Immature natural killer cell (primary cell): ENCODE measurements at regions not wholly inside any gene's neighbourhood (a gene's known extent, or its start where the extent isn't known, plus 50 kb on each side); places are given as distances from the start of the nearest gene placed in this dataset.

Source experiments
- DNase-seq, 3 donors: peaks; one replicate each; pipeline ENCODE4 v3.0.0; 2022; ENCODE audit warnings: mixed read lengths in 1 of 3
- H3K27ac Mint-ChIP-seq, 6 donors: one replicate each; pipeline ENCODE4 v1.8.0; 2020; ENCODE audit warnings: mixed read lengths in 6 of 6, mild to moderate bottlenecking in 5 of 6, inconsistent platforms in 4 of 6, moderate library complexity in 3 of 6
- H3K27me3 Mint-ChIP-seq, 3 donors: one replicate each; pipeline ENCODE4 v1.8.0; 2020 to 2021; ENCODE audit warnings: low read depth in 3 of 3, mild to moderate bottlenecking in 3 of 3, mixed read lengths in 3 of 3, moderate library complexity in 3 of 3, inconsistent platforms in 1 of 3
- H3K36me3 Mint-ChIP-seq, 3 donors: one replicate each; pipeline ENCODE4 v1.8.0; 2020; ENCODE audit warnings: mixed read lengths in 3 of 3, inconsistent platforms in 2 of 3, mild to moderate bottlenecking in 2 of 3
- H3K4me1 Mint-ChIP-seq, 2 donors: one replicate each; pipeline ENCODE4 v1.8.0; 2020; ENCODE audit warnings: inconsistent platforms in 2 of 2, mild to moderate bottlenecking in 2 of 2, mixed read lengths in 2 of 2, moderate library complexity in 1 of 2
- H3K4me3 Mint-ChIP-seq, 5 donors: one replicate each; pipeline ENCODE4 v1.8.0; 2020; ENCODE audit warnings: mild to moderate bottlenecking in 5 of 5, mixed read lengths in 5 of 5, inconsistent platforms in 3 of 5, moderate library complexity in 3 of 5
- H3K9me3 Mint-ChIP-seq, 6 donors: one replicate each; pipeline ENCODE4 v1.8.0; 2020; ENCODE audit warnings: mild to moderate bottlenecking in 6 of 6, mixed read lengths in 6 of 6, inconsistent platforms in 4 of 6, moderate library complexity in 3 of 6

DNA sequence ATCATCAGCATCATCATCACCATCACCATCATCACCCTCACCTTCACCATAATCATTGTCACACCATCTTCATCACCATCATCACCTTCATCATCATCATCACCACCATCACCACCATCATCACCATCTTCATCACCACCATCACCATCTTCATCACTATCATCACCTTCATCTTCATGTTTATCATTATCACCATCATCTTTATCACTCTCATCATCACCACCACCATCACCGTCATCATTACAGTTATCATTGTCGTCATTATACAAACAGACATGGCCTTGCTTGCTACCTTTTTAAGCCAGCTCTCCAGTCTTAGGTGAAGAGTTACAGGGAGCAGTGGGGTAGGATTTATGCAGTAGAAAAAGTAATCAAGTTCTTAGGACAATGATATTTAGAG, 114.9 kb downstream of the IRF8 start:
- Mint-ChIP-seq H3K4me3 (peak overlapping the region in 2 of 5 donors; percentile 38 to 60), H3K27ac (peak overlapping the region; percentile 78 to 89 (median 83)), H3K9me3 (peaks cover 0 to 6% (median 0%) of the 10 kb centered on the region in 6 donors), H3K36me3 (peaks cover 0 to 5% (median 4%) of the 10 kb centered on the region in 3 donors), H3K27me3 (peaks cover 12 to 24% (median 16%) of the 10 kb centered on the region in 3 donors), H3K4me1 (peaks cover 35 to 36% of the 10 kb centered on the region in 2 donors)
- DNase-seq = peak in 1 of 3 donors; percentile 17

- peaks cover 7 to 18% (median 9%) of the 10 kb centered on the region in 6 donors for H3K9me3 Mint-ChIP-seq
- no peak for DNase-seq
- H3K36me3 Mint-ChIP-seq = peaks cover 5 to 8% (median 7%) of the 10 kb centered on the region in 3 donors
- H3K27ac Mint-ChIP-seq = peak overlapping the region in 2 of 6 donors; percentile 40 to 66
- peaks cover 14 to 28% (median 22%) of the 10 kb centered on the region in 3 donors for H3K27me3 Mint-ChIP-seq
- peaks cover 18 to 19% of the 10 kb centered on the region in 2 donors for H3K4me1 Mint-ChIP-seq
- H3K4me3 Mint-ChIP-seq = no peak overlapping the region
Observed at GRCh38 chr16:86015606-86016005, 116.6 kb downstream of the IRF8 start.

- DNase-seq = peak; percentile 55 to 63 (median 56)
- Mint-ChIP-seq H3K9me3 (peaks cover 7 to 18% (median 9%) of the 10 kb centered on the region in 6 donors), H3K4me1 (peaks cover 11% of the 10 kb centered on the region in 2 donors), H3K4me3 (no peak overlapping the region), H3K36me3 (peaks cover 5 to 8% (median 7%) of the 10 kb centered on the region in 3 donors), H3K27ac (no peak overlapping the region), H3K27me3 (peaks cover 12 to 28% (median 18%) of the 10 kb centered on the region in 3 donors)
Observed at GRCh38 chr16:86016201-86016965, 117.4 kb downstream of the IRF8 start.

- DNase-seq = no peak
- Mint-ChIP-seq H3K36me3 (peaks cover 5 to 8% (median 7%) of the 10 kb centered on the region in 3 donors), H3K9me3 (peaks cover 7 to 18% (median 9%) of the 10 kb centered on the region in 6 donors), H3K4me3 (no peak overlapping the region), H3K27ac (no peak overlapping the region), H3K27me3 (peaks cover 7 to 28% (median 9%) of the 10 kb centered on the region in 3 donors), H3K4me1 (peaks cover 5 to 7% of the 10 kb centered on the region in 2 donors)
Observed at GRCh38 chr16:86018071-86018470, 119.1 kb downstream of the IRF8 start.

- peak; percentile 23 to 39 (median 32) for DNase-seq
- Mint-ChIP-seq H3K9me3 (peaks cover 10 to 22% (median 11%) of the 10 kb centered on the region in 6 donors), H3K27me3 (peaks cover 7 to 33% (median 9%) of the 10 kb centered on the region in 3 donors), H3K4me3 (no peak overlapping the region), H3K4me1 (peaks cover 5 to 7% of the 10 kb centered on the region in 2 donors), H3K27ac (peak overlapping the region in 1 of 6 donors; percentile 21), H3K36me3 (peaks cover 5 to 8% (median 7%) of the 10 kb centered on the region in 3 donors)
Observed at GRCh38 chr16:86018487-86018886, 119.5 kb downstream of the IRF8 start.

DNA sequence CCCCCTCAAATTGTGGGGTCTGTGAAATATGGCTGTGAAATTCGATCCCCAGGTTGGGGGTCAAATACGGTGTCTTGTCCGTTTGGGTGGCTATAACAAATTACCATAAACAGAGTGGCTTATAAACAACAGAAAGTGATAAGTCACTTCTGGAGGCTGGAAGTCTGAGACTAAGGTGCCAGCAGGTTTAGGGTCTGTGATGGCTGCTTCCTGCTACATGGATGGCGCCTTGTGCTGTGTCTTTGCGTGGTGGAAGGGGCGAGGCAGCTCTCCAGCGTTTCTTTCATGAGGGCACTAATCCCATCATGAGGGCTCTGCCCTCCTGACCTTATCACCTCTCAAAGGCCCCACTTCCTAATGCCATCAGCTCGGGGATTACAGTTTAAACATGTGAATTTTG, 120.0 kb downstream of the IRF8 start:
- Mint-ChIP-seq H3K36me3 (peaks cover 1 to 11% (median 4%) of the 10 kb centered on the region in 3 donors), H3K27ac (peak overlapping the region in 1 of 6 donors; percentile 19), H3K27me3 (peaks cover 3 to 34% (median 6%) of the 10 kb centered on the region in 3 donors), H3K4me3 (no peak overlapping the region), H3K9me3 (peaks cover 11 to 22% (median 14%) of the 10 kb centered on the region in 6 donors), H3K4me1 (peaks cover 1 to 2% of the 10 kb centered on the region in 2 donors)
- no peak for DNase-seq

DNA sequence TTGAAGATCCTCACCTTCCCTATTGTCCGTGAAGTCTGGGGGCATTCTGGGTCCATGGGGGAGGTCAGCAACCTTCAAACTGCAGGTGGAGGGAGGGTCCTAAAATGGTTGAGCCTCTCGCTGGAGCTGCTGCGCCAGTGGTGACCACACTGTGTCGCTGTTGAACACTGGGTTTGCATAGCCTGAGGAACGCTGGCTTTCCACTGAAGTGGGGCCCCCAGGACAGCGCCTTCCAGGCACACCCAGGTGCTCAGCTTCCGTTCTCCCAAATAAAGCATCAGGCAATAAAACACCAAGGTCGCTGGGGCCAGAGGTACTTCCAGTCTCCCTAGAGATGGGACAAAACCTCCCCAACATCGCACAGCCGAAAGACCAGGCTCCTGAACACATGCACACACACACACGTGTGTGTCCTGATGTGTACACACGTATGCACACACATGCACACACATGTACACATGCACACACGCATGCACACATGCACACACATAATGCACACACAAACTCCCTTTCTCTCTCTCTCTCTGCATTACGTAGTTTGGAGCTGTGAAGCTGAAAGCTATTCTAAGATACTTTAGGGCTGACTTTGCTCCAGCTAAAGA, 120.6 kb downstream of the IRF8 start:
- Mint-ChIP-seq H3K4me1 (no peaks in the 10 kb centered on the region), H3K27me3 (peaks cover 1 to 34% (median 6%) of the 10 kb centered on the region in 3 donors), H3K4me3 (no peak overlapping the region), H3K27ac (peak overlapping the region in 1 of 6 donors; percentile 19), H3K36me3 (peaks cover 0 to 12% (median 3%) of the 10 kb centered on the region in 3 donors), H3K9me3 (peaks cover 11 to 27% (median 18%) of the 10 kb centered on the region in 6 donors)
- no peak for DNase-seq

DNA sequence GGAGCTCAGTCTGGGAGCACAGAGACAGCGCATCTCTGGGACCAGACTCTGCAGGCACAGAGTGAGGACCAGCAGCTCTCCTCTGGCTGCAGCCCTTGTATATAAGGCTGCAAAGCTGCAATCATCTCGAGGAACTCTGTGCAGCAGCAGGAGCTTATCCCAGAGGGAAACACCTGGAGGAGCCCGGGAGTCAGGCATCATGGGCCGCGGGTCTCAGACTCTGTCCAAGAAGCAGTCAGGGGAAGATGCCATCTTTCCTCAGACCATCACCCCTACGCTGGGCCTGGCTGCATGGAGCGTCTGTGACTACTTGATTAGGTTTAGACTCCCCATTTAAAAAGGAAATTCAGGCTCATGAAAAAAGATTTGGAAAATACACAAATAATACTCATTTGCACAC, 122.0 kb downstream of the IRF8 start:
- H3K27ac Mint-ChIP-seq = no peak overlapping the region
- H3K36me3 Mint-ChIP-seq = peaks cover 0 to 16% (median 3%) of the 10 kb centered on the region in 3 donors
- H3K4me3 Mint-ChIP-seq = no peak overlapping the region
- peaks cover 12 to 33% (median 21%) of the 10 kb centered on the region in 6 donors for H3K9me3 Mint-ChIP-seq
- no peak for DNase-seq
- H3K27me3 Mint-ChIP-seq = peaks cover 1 to 39% (median 13%) of the 10 kb centered on the region in 3 donors
- no peaks in the 10 kb centered on the region for H3K4me1 Mint-ChIP-seq

DNA sequence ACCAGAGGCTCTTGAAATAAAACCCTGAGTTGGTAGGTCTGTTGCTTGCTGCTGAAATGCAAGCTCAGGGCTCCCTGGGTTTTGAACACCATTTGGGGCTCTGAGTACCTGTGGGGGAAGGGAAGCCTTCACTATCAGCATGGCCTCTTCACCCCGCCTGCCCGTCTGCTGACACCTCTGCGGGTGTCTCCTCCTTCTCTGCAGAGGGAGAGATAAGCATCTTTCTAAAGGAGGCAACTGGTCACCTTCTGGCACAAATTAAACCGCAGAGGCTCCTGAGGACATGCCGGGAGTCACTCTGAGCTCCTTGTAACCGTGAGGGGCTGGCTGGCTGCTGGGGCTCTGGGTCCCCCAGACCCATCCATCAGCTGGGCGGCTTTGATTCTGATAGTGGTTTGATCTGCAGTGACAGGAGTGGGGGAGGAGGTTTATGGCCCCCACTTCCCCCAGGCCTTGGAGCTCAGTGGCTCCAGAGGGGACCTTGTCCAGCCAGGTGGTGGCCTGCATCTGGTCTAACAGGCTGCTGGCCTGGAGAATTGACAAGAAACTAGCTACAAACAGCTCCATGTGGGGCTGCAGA, 123.5 kb downstream of the IRF8 start:
- Mint-ChIP-seq H3K27ac (no peak overlapping the region), H3K4me3 (no peak overlapping the region), H3K27me3 (peaks cover 1 to 34% (median 12%) of the 10 kb centered on the region in 3 donors), H3K4me1 (no peaks in the 10 kb centered on the region), H3K36me3 (peaks cover 0 to 16% (median 3%) of the 10 kb centered on the region in 3 donors), H3K9me3 (peaks cover 12 to 33% (median 21%) of the 10 kb centered on the region in 6 donors)
- DNase-seq = no peak

DNA sequence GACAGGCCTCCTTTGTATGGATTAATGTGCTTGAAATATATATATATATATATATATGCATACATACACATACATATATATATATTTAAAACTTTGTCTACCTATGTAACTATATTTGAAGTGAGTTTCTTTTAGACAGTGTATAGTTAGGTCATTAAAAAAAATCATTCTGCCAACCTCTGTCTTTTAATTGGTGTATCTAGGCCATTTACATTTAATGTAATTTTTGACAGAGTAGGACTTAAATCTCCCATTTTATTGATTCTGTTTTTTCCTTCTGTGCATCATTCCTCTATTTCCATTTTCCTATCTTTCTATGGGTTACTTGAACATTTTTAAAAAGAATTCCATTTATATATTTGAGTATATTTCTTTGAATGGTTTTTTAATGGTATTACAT, 125.2 kb downstream of the IRF8 start:
- no peaks in the 10 kb centered on the region for H3K4me1 Mint-ChIP-seq

DNA sequence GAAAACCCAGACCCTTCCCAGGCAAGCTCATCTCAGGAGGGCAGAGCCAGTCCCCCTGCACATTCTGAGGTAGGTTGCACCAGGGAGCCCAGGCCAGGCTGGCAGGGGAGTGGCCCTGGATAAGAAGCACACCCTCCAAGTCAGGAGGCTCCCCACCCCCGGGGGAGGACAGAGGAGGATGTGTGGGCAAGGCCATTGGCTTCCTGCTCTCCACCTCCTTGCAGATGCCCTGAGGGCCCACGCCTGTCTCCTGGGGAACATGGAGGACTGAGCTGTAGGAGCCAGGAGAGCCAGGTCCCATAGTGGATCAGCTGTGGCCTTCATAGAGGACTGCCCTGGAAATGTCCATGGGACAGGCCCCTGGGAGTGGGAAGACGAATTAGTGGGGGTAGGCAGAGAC, 126.7 kb downstream of the IRF8 start:
- DNase-seq = no peak
- Mint-ChIP-seq H3K9me3 (peaks cover 10 to 24% (median 11%) of the 10 kb centered on the region in 6 donors), H3K4me3 (no peak overlapping the region), H3K27ac (no peak overlapping the region), H3K36me3 (peaks cover 0 to 8% (median 0%) of the 10 kb centered on the region in 3 donors), H3K4me1 (no peaks in the 10 kb centered on the region), H3K27me3 (peaks cover 3 to 15% (median 11%) of the 10 kb centered on the region in 3 donors)

More for the DNA sequence above, 125.2 kb downstream of the IRF8 start:
- Mint-ChIP-seq H3K4me3 (no peak overlapping the region), H3K27me3 (peaks cover 4 to 24% (median 11%) of the 10 kb centered on the region in 3 donors), H3K36me3 (peaks cover 0 to 16% (median 3%) of the 10 kb centered on the region in 3 donors), H3K9me3 (peaks cover 16 to 31% (median 19%) of the 10 kb centered on the region in 6 donors), H3K27ac (no peak overlapping the region)
- DNase-seq = no peak

- Mint-ChIP-seq H3K4me3 (no peak overlapping the region), H3K36me3 (peaks cover 0 to 8% (median 0%) of the 10 kb centered on the region in 3 donors), H3K4me1 (no peaks in the 10 kb centered on the region), H3K9me3 (peaks cover 10 to 24% (median 11%) of the 10 kb centered on the region in 6 donors), H3K27me3 (peaks cover 3 to 17% (median 11%) of the 10 kb centered on the region in 3 donors), H3K27ac (no peak overlapping the region)
- no peak for DNase-seq
Observed at GRCh38 chr16:86026171-86026910, 127.4 kb downstream of the IRF8 start.

GRCh38 chr16:86026916-86027315, 128.0 kb downstream of the IRF8 start:
- Mint-ChIP-seq H3K4me1 (no peaks in the 10 kb centered on the region), H3K36me3 (peaks cover 0 to 8% (median 0%) of the 10 kb centered on the region in 3 donors), H3K9me3 (peaks cover 10 to 24% (median 11%) of the 10 kb centered on the region in 6 donors), H3K27me3 (peaks cover 3 to 20% (median 11%) of the 10 kb centered on the region in 3 donors), H3K4me3 (no peak overlapping the region), H3K27ac (no peak overlapping the region)
- DNase-seq = no peak
